Liver (tissue), 3 donors: ENCODE measurements at regions not wholly inside any gene's neighbourhood (a gene's known extent, or its start where the extent isn't known, plus 50 kb on each side); places are given as distances from the start of the nearest gene placed in this dataset.
"Not testable (repeated sequence)": the region's sequence is repeated elsewhere in the genome, so short reads cannot be mapped to it uniquely, and the experiment has no call there.

ENCODE experiments used
- EGR1 ChIP-seq, 2 donors: IDR thresholded peaks; 2 replicates each; pipeline ENCODE4 v1.6.1; 2016 to 2018; ENCODE audit warnings: antibody characterized with exemption in 2 of 2, low read depth in 2 of 2
- GABPA ChIP-seq, 2 donors: IDR thresholded peaks in 1 of 2; conservative IDR thresholded peaks in 1 of 2; 2 replicates each; pipeline ENCODE4 v1.6.1; 2016; ENCODE audit warnings: antibody characterized with exemption in 2 of 2, mild to moderate bottlenecking in 1 of 2, moderate library complexity in 1 of 2
- RAD21 ChIP-seq, 2 donors: IDR thresholded peaks; 2 replicates each; pipeline ENCODE4 v1.6.1; 2016; ENCODE audit warnings: antibody characterized with exemption in 2 of 2, mild to moderate bottlenecking in 2 of 2
- TAF1 ChIP-seq: conservative IDR thresholded peaks from 2 replicates; pipeline ENCODE4 v1.6.1; 2016; ENCODE audit warnings: antibody characterized with exemption, mild to moderate bottlenecking
- YY1 ChIP-seq: IDR thresholded peaks from 2 replicates; pipeline ENCODE4 v1.6.1; 2016; ENCODE audit warnings: antibody characterized with exemption, mild to moderate bottlenecking
- TF ChIP-seq, protein P1 (sequence below): IDR thresholded peaks from 2 replicates; pipeline ENCODE4 v1.6.1; 2016; ENCODE audit warnings: antibody characterized with exemption
- TF ChIP-seq, protein P2 (sequence below): fragments of 150-350 bp; IDR thresholded peaks from 2 replicates; pipeline ENCODE4 v1.5.1; 2017; ENCODE audit warnings: improper control_type of control experiment, low read depth, low read length; ENCODE audit not compliant: missing input control
- donor health status: healthy.
- donor health status: healthy.

DNA sequence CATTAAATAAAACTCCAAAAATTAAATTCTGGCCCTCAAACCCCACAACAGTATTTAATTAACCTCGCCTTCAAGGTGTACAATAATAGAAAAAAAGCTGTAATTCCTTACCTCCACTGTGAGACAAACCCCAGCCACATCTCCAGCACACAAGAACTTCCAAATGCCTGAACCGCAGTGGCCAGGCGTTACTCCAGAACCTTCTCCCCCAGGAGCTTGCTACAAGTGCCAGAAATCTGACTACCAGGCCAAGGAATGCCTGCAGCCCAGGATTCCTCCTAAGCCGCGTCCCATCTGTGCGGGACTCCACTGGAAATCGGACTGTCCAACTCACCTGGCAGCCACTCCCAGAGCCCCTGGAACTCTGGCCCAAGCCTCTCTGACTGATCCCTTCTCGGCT is 163.2 kb downstream of the ADRA2C start:
- TF ChIP-seq, protein P1, sequence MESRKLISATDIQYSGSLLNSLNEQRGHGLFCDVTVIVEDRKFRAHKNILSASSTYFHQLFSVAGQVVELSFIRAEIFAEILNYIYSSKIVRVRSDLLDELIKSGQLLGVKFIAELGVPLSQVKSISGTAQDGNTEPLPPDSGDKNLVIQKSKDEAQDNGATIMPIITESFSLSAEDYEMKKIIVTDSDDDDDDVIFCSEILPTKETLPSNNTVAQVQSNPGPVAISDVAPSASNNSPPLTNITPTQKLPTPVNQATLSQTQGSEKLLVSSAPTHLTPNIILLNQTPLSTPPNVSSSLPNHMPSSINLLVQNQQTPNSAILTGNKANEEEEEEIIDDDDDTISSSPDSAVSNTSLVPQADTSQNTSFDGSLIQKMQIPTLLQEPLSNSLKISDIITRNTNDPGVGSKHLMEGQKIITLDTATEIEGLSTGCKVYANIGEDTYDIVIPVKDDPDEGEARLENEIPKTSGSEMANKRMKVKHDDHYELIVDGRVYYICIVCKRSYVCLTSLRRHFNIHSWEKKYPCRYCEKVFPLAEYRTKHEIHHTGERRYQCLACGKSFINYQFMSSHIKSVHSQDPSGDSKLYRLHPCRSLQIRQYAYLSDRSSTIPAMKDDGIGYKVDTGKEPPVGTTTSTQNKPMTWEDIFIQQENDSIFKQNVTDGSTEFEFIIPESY: not testable (repeated sequence)
- not testable (repeated sequence) for TF ChIP-seq RAD21 (IDR thresholded peaks at IDR 0.05); YY1; GABPA (IDR thresholded peaks at IDR 0.05 in 1 of 2, conservative IDR thresholded peaks at IDR 0.05 in 1 of 2); TAF1; EGR1 (IDR thresholded peaks at IDR 0.05; ENCODE audit: low read depth in 2 of 2)
- TF ChIP-seq, protein P2, sequence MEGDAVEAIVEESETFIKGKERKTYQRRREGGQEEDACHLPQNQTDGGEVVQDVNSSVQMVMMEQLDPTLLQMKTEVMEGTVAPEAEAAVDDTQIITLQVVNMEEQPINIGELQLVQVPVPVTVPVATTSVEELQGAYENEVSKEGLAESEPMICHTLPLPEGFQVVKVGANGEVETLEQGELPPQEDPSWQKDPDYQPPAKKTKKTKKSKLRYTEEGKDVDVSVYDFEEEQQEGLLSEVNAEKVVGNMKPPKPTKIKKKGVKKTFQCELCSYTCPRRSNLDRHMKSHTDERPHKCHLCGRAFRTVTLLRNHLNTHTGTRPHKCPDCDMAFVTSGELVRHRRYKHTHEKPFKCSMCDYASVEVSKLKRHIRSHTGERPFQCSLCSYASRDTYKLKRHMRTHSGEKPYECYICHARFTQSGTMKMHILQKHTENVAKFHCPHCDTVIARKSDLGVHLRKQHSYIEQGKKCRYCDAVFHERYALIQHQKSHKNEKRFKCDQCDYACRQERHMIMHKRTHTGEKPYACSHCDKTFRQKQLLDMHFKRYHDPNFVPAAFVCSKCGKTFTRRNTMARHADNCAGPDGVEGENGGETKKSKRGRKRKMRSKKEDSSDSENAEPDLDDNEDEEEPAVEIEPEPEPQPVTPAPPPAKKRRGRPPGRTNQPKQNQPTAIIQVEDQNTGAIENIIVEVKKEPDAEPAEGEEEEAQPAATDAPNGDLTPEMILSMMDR: not testable (repeated sequence)
